ENCODE measurements at regions not wholly inside any gene's neighbourhood (a gene's known extent, or its start where the extent isn't known, plus 50 kb on each side); places are given as distances from the start of the nearest gene placed in this dataset.
"Not testable (repeated sequence)": the region's sequence is repeated elsewhere in the genome, so short reads cannot be mapped to it uniquely, and the experiment has no call there.

DNA sequence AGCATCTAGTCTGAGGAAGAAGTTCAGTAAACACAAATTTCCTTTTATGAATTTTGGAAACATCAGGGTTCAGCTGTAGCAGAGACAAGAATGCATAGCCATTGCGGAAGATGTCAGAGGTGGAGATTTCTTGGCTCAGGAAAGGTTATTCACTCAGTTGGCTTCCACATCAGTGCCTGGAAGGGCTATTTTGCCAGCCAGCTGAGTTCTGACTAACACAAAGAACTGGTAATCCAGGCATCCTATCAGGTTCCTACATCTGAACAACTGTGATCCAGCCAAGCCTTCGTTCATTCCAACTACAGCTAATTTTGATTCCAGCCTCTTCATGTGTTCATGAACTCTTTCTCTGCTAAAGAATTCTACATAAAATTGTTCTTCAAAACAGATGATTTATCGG, 965.6 kb downstream of the XPNPEP1 start:
- no peak for DNase-seq (ENCODE audit: low spot score)

DNA sequence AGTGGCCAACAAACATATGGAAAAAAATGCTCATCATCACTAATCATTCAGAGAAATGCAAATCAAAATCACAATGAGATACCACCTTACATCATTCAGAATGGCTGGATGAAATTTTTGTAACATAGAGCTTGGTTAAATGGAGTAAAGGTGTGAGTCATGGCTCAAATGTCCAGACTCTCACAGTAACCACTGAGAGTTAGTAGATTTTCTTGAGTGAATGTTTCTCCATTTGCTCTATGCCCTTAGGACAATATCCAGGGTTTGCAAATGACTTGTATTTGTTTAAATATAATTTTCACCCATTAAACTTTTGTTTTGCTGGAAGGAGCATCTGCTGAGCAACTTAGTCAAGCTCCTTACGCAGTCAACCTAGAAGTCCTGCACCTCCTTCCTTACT, 967.2 kb downstream of the XPNPEP1 start:
- no peak for DNase-seq (ENCODE audit: low spot score)

DNA sequence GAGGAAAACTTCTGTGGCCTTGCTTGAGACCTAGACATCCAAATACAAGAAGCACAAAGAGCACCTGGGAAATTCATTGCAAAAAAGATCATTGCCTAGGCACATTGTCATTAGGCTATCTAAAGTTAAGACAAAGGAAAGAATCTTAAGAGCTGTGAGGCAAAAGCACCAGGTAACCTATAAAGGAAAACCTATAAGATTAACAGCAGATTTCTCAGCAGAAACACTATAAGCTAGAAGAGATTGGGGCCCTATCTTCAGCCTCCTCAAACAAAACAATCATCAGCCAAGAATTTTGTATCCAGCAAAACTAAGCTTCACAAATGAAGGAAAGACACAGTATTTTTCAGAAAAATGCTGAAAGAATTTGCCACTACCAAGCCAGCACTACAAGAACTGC, 1003.3 kb downstream of the XPNPEP1 start:
- not testable (repeated sequence) for DNase-seq (ENCODE audit: low spot score)

DNA sequence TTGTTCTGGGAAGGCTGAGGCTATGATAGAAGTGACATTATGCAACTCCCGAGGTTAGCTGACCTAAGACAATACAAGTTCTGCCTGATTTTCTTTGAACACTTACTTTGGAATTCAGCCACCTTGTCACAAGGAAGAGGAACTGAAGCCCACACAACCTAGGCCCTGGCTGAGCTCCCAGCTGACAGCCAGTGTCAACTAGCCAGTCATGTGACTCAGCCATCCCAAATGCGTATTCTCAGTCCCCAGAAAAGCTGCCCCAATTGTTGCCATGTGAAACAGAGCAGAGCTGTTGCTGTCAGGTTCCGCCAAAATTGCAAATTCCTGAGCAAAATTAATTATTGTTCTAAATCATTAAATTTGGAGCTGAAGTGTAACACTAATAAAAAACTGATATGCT, 1010.0 kb downstream of the XPNPEP1 start:
- DNase-seq (ENCODE audit: low spot score), result peak; percentile 22

DNA sequence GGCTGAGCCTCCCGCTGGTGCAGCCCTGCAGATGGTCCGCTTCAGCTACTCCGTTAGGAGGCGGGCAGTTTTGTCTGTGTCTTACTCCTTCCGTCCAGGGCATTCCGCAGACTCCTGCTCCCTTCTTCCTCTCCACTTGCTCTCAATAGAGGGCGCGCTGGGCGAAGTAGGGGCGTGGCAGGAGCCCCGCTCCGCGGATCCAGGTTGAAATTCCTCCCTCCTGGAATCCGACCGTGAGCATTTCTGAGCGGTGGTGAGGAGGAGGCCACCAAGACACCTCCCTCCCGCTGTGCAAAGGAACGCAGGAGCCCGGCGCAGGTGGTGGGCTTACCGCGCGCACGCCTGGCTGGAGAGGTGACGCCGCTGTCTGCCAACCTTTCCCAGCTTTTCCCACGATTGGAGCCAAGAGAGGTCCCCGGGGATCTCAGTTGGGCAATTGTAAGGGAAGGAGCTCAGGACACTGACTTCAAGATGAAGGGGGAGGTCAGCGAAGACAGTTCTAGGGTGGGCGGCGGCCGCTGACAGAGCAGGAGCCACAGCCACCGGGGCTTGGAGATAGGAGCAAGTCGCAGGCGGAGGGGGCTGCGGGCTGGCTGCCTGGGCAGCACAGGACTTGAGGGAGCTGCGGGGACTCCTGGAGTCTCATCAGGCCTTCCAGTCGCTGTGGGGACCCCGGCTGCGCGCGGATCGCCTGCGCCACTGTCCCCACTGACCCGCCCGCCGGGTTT, 1011.3 kb downstream of the XPNPEP1 start:
- peak; percentile 29 for DNase-seq (ENCODE audit: low spot score)

DNA sequence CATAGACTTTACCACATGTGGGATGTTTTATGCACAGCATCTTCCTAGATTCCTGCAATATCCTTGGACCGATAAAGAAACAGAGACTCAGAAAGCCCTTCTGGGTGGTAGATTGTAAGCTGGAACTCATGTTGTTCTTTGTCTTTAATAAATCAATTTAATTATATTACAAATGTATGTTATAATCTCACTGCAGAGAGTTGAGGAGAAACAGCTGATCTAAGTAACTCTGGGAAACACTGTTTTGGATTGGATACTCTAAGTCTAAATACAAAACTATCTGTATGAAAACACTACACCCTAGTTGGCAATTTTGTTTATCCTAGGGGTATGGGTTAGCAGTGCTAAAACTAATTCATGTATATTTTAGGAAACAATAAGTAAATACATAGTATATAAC, 1015.2 kb downstream of the XPNPEP1 start:
- DNase-seq (ENCODE audit: low spot score), result no peak

DNA sequence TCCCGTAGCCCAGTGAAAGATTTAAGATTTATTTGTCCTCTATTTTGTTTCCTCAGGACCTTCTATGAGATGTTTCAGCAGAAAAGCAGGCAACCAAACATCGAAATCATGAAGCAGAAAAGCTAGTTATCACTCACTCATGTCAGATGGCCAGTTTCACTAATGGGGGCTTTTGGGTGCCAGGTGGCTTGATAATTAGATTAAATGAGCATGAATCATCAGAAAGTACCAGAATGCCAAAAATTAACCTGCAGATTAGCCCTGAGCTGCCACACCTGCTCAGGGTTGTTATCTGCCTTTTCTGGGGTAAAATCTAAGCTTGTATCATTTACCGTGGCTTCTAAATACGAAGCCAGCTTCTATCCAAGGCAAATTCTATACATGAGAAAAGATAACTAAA, 1017.5 kb downstream of the XPNPEP1 start:
- DNase-seq (ENCODE audit: low spot score), result no peak

DNA sequence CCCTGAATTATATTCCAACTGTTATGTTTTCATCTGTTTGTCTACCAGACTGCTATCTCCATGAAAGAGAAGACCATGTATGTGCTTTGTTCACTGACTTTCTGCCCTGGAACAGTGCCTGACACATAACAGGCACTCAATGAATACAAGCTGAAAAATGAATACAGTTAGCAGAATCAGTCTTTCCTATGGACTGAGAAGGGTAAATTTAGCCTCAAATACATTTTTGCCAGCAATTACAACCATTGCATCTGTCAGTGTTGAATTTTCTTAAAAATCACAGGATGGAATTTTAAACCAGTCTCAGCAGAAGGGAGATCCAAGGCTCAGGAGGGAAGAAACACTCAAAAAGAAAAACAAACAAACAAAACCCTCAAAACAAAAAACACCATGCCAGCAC, 1018.1 kb downstream of the XPNPEP1 start:
- no peak for DNase-seq (ENCODE audit: low spot score)

DNA sequence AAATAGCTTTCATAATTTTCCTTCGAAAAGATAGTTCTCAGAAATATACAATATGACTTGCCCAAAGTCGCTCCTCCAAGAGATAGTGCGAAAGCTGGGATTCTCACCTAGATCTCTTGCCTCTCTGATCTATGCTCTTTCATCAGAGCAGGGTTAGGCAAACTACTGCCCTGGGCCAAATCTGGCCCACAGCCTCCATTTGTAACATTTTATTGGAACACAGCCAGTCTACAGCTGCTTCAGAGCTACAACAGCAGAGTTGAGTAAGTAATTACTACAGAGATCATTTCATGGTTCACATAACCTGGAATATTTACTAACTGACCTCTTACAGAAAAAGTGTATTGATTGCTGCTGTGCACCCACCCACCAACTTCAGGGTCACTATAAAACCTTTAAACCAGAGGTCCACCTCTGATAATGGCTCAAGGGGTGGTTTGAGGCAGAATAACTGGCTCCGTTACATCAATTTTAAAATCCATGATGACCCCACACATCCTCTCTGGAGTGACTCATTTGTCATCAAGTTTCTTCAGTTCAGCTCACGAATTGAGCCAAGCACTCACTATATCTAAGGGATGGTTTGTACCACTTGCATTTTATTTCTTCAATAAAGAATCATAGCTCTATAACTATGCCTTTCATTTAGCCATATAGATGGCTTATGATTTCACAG, 1019.0 kb downstream of the XPNPEP1 start:
- DNase-seq (ENCODE audit: low spot score), result no peak

DNA sequence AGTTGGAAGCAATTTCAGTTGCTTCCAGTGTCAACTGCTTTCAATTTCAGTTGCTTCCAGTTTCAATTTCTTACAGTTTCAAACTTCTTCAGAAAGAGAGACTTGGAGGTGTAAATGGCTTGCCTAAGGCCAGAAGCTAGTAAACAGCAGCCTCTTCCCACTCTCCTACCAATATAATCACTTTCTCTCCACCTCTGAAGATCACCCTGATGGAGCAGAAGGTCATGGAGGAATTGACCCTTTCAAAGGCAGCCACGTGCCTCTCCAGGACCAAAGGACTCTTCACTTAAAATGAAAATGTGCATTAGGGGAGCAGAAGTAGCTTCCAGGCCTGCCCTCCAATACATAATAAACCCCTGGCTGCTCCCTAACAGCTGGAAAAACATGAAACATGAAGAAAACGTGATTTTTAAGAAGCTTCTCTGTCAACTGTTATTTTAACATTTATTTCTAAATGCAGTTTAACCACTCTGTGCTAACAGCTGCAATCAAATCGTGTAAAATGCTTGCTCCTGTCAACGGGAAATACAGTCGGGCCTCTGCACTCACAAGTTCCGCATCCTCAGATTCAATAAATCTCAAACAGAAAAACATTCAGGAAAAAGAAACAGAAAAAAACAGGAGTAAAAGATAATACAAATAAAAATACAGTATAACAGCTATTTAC, 1020.6 kb downstream of the XPNPEP1 start:
- DNase-seq (ENCODE audit: low spot score), result no peak

DNA sequence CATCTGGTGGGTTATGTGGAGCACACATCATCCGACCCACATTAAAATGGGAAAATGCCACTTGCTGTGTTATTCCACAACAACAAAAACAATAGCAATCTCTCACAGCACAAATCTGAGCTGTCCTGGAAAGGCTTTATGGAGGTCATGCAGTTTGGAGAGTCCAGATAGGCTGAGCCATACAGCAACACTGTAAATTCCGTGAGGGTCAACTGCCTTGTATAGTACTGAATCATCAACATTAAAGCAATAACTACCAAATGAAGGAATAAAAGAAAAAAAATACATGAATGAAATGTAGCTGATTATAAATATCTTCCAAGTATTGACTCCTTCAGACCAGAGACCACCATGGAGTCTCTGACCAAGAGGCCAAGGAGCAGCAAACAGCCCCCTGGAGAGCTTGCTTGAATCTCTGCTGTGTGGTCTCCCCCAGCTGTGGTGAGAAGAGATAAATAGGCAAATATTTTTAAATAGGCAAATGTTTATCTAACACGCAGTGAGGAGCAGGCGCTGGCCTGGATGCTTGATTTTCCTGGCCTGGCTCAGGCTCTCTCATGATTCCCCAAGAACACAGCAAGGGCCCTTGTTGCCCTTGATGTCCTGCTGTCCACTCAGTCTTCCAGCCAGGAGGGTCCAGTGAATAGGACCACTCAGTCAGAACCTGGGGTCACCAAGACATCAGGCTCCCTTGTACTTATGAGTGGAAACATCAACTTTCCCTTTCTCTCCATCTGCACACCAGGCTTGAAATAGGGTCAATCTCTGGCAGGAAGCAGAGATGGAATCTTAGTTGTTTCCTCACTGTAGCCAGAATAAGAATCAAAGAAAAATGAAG, 1021.3 kb downstream of the XPNPEP1 start:
- DNase-seq (ENCODE audit: low spot score), result no peak

DNA sequence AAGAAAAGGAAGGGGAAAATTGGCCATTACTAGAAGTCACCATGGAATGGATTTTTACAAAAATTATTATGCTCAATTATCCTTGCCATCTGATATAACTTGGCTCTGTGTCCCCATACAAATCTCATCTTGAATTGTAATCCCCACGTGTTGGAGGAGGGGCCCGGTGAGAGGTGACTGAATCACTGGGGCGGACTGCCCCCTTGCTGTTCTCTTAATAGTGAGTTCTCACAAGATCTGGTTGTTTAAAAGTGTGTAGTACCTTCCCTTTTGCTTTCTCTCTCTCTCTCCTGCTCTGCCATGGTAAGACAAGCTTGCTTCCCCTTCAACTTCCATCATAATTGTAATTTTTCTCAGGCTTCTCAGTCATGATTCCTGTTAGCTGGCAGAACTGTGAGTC, 1023.6 kb downstream of the XPNPEP1 start:
- DNase-seq (ENCODE audit: low spot score), result no peak

DNA sequence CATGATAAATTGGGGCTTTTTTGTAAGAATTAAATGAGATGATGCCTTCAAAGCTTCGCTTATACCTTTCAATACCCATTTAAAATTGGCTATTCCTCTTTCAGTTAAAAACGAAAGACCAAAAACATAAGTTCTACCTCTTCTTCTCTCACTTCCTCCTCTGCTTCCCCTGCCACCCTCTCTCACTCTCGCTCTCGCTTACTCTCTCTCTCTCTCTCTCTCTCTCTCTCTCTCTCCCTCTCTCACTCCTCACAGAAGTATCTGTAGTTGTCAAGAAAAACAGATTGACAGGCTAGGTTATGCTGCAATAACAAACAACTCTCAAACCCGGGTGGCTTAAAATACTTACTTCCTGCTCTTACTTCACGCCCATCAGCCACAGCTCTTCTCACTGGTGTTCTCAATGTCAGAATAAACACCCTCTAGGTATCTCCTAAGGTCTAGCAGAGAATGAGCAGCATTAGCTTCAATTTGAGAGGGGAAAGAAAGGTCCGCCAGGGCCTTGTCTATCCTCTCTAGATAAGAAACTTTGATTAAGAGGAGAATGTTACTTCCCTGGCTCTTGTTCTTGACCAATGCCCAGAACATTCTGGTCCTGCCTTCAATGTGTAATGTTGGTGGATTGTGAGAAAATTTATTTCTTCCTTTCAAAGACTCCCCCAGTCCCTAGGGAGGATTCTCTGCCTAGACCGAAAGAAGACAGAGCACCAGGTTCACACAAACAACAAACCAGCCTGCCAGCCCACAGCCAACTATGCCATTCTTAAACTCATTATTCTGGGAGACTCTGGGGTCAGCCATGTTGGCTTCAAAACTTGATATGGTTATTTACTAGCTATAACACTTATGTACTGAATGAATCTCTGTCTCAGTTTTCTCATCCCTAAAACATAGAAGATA, 1028.7 kb downstream of the XPNPEP1 start:
- no peak for DNase-seq (ENCODE audit: low spot score)

DNA sequence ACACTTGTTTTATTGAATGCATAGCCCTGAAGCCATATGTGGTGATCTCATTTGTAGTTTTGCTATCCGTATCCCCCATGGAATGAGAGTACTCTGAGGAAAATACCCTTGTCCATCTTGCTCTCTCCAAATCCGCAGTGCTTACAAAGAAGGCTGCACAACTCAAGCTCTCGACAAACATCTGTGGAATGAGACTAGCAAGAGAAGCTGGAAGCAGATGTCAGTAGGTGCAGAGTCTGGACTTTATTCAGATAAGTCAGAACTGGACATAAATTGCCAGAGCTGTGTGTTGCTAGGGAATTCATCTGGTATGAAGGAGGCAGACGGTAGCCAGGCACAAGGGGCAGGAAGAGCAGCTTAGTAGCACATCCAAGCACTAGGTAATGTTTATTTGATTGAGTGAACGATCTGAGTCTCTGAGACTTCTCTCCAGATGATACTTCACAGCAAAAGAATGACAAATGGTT, 1046.2 kb downstream of the XPNPEP1 start:
- DNase-seq (ENCODE audit: low spot score), result no peak

DNA sequence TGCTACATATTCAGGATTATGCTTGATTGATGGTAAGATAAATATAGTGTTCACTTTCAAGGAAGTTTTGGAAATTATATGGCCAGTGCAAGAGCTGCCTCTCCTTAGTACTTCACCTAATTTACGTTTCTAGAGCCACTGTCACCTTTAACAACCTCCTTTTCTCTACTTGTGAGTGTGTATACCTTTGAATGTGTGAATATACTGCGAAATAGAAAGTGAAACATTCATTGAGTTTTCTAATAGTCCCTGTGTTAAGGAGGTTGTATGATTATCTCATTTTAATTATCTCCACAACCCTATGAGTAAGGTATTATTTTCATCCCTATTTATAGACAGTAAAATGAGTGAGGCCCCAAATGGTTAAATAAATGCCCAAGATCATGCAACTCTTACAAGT, 1050.5 kb downstream of the XPNPEP1 start:
- no peak for DNase-seq (ENCODE audit: low spot score)

DNA sequence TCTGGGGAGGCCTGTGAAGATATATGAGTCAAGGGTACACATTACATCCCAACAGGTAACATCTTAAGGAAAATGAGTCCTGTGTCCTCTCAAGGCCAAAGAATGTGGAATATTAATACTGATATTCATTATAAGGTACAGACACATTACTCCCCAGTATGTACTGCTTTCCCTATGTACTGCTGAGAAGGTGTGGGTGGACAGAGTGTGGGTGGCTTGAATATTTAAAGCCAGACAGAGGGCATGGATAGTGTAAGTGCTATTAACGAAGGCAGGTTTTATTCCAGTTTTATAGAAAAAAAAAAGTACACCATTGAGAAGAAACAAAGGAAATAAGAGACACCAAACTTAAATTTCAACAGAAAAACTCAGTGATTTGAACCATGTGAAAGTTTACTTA, 1054.4 kb downstream of the XPNPEP1 start:
- DNase-seq (ENCODE audit: low spot score), result no peak

DNA sequence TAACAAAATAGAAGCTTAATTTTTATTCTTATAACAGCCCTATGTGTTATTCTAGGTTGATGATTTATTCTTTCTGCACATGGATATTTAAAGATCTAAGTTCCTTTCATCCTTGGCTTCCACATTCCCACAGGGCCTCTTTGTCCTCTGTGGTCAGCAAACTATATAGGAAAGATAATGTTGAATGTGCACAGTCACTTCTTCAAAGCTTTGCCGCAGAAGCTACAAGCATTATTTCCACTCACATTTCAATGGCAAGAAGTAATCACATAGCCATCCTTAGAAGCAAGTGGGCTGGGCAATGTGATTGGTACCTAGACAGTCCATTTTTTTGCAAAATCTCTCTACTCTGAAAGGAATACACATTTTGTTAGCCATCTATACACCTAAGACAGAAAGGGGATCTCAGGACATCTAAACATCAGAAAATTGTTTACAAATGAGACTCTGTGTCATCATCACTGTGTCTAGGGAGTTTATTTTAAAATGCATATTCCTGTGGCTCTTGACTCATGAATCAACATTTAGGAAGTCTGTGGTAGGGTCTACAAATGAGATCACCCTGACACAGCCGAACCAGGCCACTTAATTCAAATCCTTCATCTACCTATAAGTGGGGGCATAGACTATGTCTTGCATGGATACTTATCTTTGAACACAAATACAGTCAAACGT, 1060.5 kb downstream of the XPNPEP1 start:
- no peak for DNase-seq (ENCODE audit: low spot score)

DNA sequence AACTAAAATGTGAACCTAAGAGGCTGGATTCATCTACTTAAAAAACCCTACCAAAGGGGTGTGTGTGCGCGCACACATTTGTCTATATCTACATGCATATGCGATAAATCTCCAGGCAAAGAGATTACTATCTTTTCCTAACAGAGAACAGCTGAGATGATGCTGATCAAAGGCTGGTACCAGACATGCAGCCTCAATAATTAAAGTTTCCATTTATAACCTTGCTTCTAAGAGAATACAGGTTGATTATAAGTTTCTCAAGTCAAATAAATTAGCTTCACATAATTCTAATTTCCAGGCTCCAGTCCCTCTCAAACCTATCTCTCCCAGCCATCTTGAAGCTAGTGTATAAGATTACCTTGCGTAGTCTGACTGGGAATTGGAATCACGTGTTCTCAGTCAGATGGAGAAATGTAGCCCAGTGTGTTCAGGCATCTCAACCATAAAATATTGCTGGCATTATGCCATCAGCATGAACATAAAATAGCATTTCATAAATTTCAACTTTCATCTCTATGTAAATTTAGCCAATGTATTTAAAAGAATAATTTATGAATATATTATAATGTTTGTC, 1062.0 kb downstream of the XPNPEP1 start:
- no peak for DNase-seq (ENCODE audit: low spot score)

DNA sequence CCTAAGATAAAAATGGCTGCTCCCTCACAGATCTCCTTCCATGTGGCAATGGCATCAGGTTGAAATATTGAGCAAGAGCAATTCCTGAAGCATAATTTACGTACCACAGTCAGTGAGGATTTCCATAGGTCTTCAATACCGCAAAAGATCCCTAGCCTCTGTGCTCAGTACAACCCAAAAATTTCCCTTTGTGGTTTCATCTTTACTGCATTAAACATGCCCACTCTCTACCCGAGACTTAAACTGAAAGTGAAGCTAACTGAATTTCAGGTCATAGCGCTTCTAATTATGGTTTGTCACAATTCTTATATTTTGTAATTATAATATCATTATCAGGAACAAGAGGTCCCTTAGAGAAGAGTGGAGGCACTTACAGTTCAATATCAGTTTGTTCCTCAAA, 1071.1 kb downstream of the XPNPEP1 start:
- no peak for DNase-seq (ENCODE audit: low spot score)

DNA sequence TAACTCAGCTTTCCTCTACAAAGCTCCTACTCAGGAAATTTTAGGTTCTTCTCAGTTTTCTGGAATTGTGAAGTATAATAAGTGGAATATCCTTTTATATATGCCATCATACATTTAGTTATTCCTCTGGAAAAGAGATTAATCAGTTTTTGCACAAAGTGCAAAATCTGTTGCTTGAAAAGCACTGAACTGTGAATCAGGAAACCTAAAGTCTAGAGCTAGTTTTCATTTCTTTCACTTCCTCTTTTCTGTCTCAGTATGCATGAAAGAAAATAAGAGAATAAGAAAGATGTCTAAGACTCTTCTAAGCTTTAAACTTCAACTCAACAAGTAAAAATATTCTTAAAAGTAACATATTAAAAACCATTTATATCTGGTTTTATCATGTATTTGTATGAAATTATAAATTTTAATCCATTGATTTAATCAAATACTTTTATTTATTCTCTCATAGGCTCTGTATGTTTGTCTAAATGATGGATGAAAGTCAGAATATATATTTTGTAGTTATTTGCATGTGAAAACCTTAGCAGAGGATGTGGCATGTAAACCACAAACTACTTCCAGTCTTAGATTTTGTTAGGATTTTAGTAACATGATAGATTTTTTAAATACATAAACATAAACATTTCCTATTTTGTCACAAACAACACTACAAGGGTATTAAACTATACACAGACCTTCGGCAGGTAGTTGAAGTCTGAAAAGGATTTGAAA, 1073.0 kb downstream of the XPNPEP1 start:
- no peak for DNase-seq (ENCODE audit: low spot score)
